ENCODE measurements at regions not wholly inside any gene's neighbourhood (a gene's known extent, or its start where the extent isn't known, plus 50 kb on each side); places are given as distances from the start of the nearest gene placed in this dataset.

- TF ChIP-seq CTCF (IDR thresholded peaks at IDR 0.05) = no peak
- no peak for TF ChIP-seq REST (IDR thresholded peaks at IDR 0.05; ENCODE audit: insufficient read depth in 1 of 2, low read depth in 2 of 2, low read length in 1 of 2)
Observed at GRCh38 chr10:20999699-21000098, 102.6 kb upstream of the NEBL start.
